ENCODE measurements at regions not wholly inside any gene's neighbourhood (a gene's known extent, or its start where the extent isn't known, plus 50 kb on each side); places are given as distances from the start of the nearest gene placed in this dataset.

GRCh38 chr1:195193134-195193533 lies 1415.1 kb downstream of the KCNT2 start:
- H4K20me1 ChIP-seq (replicated peaks; ENCODE audit: control insufficient read depth, extremely low read depth, insufficient read depth, low read length): no peaks in the 10 kb centered on the region
- no peak overlapping the region for H3K9ac ChIP-seq (replicated peaks; ENCODE audit: extremely low read depth, insufficient read depth, low read length)
- dilution Hi-C loops (cut with MboI; ENCODE audit: extremely low pct_ligation_motif_present, low sequenced_read_pairs): no loop called here
- H3K4me1 ChIP-seq (ENCODE audit: control insufficient read depth, extremely low read depth, insufficient read depth, low read length): no peaks in the 10 kb centered on the region
- no peak overlapping the region for H3K27ac ChIP-seq (ENCODE audit: insufficient read depth, low read depth, low read length)
- no TSS peak for BruUV-seq (replicated peaks)
- H3K9me3 ChIP-seq (replicated peaks; ENCODE audit: control insufficient read depth, insufficient read depth, low read length): peaks cover 2% of the 10 kb centered on the region
- DNase-seq (ENCODE audit: low read depth, low spot score) (no peak), FAIRE-seq (no peak)
- no peak overlapping the region for H3K4me2 ChIP-seq (ENCODE audit: insufficient read depth, low read length)
- TF ChIP-seq JUN (IDR thresholded peaks at IDR 0.05; ENCODE audit: borderline replicate concordance, insufficient read depth, insufficient read length, low read depth) (no peak), POLR2A (IDR thresholded peaks at IDR 0.05; ENCODE audit: low read depth, low read length) (no peak), POLR2AphosphoS5 (IDR thresholded peaks at IDR 0.05; ENCODE audit: insufficient read depth, low read depth, low read length) (no peak), MYC (IDR thresholded peaks at IDR 0.05; ENCODE audit: low read depth, low read length) (no peak), EZH2 (IDR thresholded peaks at IDR 0.05; ENCODE audit: borderline replicate concordance, low read depth, low read length, severe bottlenecking) (no peak)
- POLR2A ChIA-PET: no interaction called here
- no peak overlapping the region for H3K4me3 ChIP-seq (replicated peaks in 1 of 3; ENCODE audit: insufficient read depth in 1 of 3, low read depth in 1 of 3, low read length in 3 of 3)
- no peak overlapping the region for H2AFZ ChIP-seq (ENCODE audit: low read depth, low read length)
- H3K36me3 ChIP-seq (ENCODE audit: control insufficient read depth in 2 of 2, extremely low read depth in 1 of 2, insufficient read depth in 2 of 2, low read length in 2 of 2): no peaks in the 10 kb centered on the region
- intact Hi-C loops (cut with micrococcal nuclease): no loop called here
- H3K9me1 ChIP-seq (replicated peaks; ENCODE audit: control insufficient read depth, extremely low read depth, insufficient read depth, low read length): no peaks in the 10 kb centered on the region
- no peaks in the 10 kb centered on the region for H3K79me2 ChIP-seq (ENCODE audit: control insufficient read depth, insufficient read depth, low read length)
- CTCF ChIA-PET: no interaction called here
- no peaks in the 10 kb centered on the region for H3K27me3 ChIP-seq (ENCODE audit: control insufficient read depth in 2 of 2, insufficient read depth in 2 of 2, low read length in 2 of 2)

GRCh38 chr1:195188821-195189220 lies 1419.4 kb downstream of the KCNT2 start:
- no peak overlapping the region for H3K4me2 ChIP-seq (ENCODE audit: insufficient read depth, low read length)
- dilution Hi-C loops (cut with MboI; ENCODE audit: extremely low pct_ligation_motif_present, low sequenced_read_pairs) (no loop called here), intact Hi-C loops (cut with micrococcal nuclease) (no loop called here)
- no peak for TF ChIP-seq MYC (IDR thresholded peaks at IDR 0.05; ENCODE audit: low read depth, low read length)
- TF ChIP-seq EZH2 (IDR thresholded peaks at IDR 0.05; ENCODE audit: borderline replicate concordance, low read depth, low read length, severe bottlenecking): no peak
- TF ChIP-seq FOS (IDR thresholded peaks at IDR 0.05; ENCODE audit: borderline replicate concordance, insufficient read depth, low read length): no peak
- TF ChIP-seq POLR2AphosphoS5 (IDR thresholded peaks at IDR 0.05; ENCODE audit: insufficient read depth, low read depth, low read length): no peak
- TF ChIP-seq GATA2 (IDR thresholded peaks at IDR 0.05; ENCODE audit: insufficient read depth, insufficient read length, low read depth, low read length): no peak
- TF ChIP-seq JUN (IDR thresholded peaks at IDR 0.05; ENCODE audit: borderline replicate concordance, insufficient read depth, insufficient read length, low read depth): no peak
- BruUV-seq (replicated peaks): no TSS peak
- no peak overlapping the region for H3K9ac ChIP-seq (replicated peaks; ENCODE audit: extremely low read depth, insufficient read depth, low read length)
- FAIRE-seq (no peak), DNase-seq (ENCODE audit: low read depth, low spot score) (no peak)
- H3K79me2 ChIP-seq (ENCODE audit: control insufficient read depth, insufficient read depth, low read length): no peaks in the 10 kb centered on the region
- H3K4me3 ChIP-seq (replicated peaks in 1 of 3; ENCODE audit: insufficient read depth in 1 of 3, low read depth in 1 of 3, low read length in 3 of 3): no peak overlapping the region
- ChIA-PET POLR2A (no interaction called here), CTCF (no interaction called here)
- H3K4me1 ChIP-seq (ENCODE audit: control insufficient read depth, extremely low read depth, insufficient read depth, low read length): no peaks in the 10 kb centered on the region
- no peaks in the 10 kb centered on the region for H3K27me3 ChIP-seq (ENCODE audit: control insufficient read depth in 2 of 2, insufficient read depth in 2 of 2, low read length in 2 of 2)
- no peaks in the 10 kb centered on the region for H3K36me3 ChIP-seq (ENCODE audit: control insufficient read depth in 2 of 2, extremely low read depth in 1 of 2, insufficient read depth in 2 of 2, low read length in 2 of 2)
- no peaks in the 10 kb centered on the region for H3K9me1 ChIP-seq (replicated peaks; ENCODE audit: control insufficient read depth, extremely low read depth, insufficient read depth, low read length)
- no peak overlapping the region for H2AFZ ChIP-seq (ENCODE audit: low read depth, low read length)
- H4K20me1 ChIP-seq (replicated peaks; ENCODE audit: control insufficient read depth, extremely low read depth, insufficient read depth, low read length): no peaks in the 10 kb centered on the region
- peaks cover 4% of the 10 kb centered on the region for H3K9me3 ChIP-seq (replicated peaks; ENCODE audit: control insufficient read depth, insufficient read depth, low read length)
- no peak overlapping the region for H3K27ac ChIP-seq (ENCODE audit: insufficient read depth, low read depth, low read length)
